ENCODE measurements at regions not wholly inside any gene's neighbourhood (a gene's known extent, or its start where the extent isn't known, plus 50 kb on each side); places are given as distances from the start of the nearest gene placed in this dataset.
A peak's percentile ranks its signal among the peaks of the same experiment; 100 is the strongest.

- Histone ChIP-seq H3K9me3 (ENCODE audit: insufficient read depth, low read depth, low read length) (no peaks in the 10 kb centered on the region), H3K4me1 (ENCODE audit: insufficient read depth, low read length) (no peaks in the 10 kb centered on the region), H4K20me1 (ENCODE audit: insufficient read depth, low read length) (no peaks in the 10 kb centered on the region), H3K4me3 (ENCODE audit: insufficient read depth, low read depth, low read length) (no peak overlapping the region), H3K9ac (ENCODE audit: low read length) (no peak overlapping the region), H3K4me2 (ENCODE audit: low read length) (no peak overlapping the region), H2AFZ (ENCODE audit: low read depth, low read length) (no peak overlapping the region), H3K79me2 (ENCODE audit: insufficient read depth, low read length) (no peaks in the 10 kb centered on the region), H3K27me3 (ENCODE audit: insufficient read depth, low read length) (no peaks in the 10 kb centered on the region), H3K27ac (ENCODE audit: low read depth, low read length) (no peak overlapping the region), H3K36me3 (ENCODE audit: insufficient read depth, low read length) (no peaks in the 10 kb centered on the region)
- H3K27me3 Mint-ChIP-seq (ENCODE audit: low read depth, unreplicated experiment): no peaks in the 10 kb centered on the region
- no peaks in the 10 kb centered on the region for H3K36me3 Mint-ChIP-seq (ENCODE audit: low read depth, unreplicated experiment)
- H3K9me3 Mint-ChIP-seq (ENCODE audit: unreplicated experiment): no peaks in the 10 kb centered on the region
- H3K4me1 Mint-ChIP-seq (ENCODE audit: low read depth, unreplicated experiment): no peaks in the 10 kb centered on the region
- DNase-seq (ENCODE audit: low read depth) (no peak), FAIRE-seq (peak; percentile 39)
- TF ChIP-seq EZH2 (IDR thresholded peaks at IDR 0.05; ENCODE audit: insufficient read depth, low read length): no peak
- TF ChIP-seq CTCF (IDR thresholded peaks at IDR 0.05; ENCODE audit: insufficient read depth, low read depth, low read length): no peak
- no peak overlapping the region for H3K27ac Mint-ChIP-seq (ENCODE audit: unreplicated experiment)
- no peak overlapping the region for H3K4me3 Mint-ChIP-seq (ENCODE audit: unreplicated experiment)
Observed at GRCh38 chrX:8090906-8091305, 80.2 kb downstream of the VCX2 start.

- Histone ChIP-seq H3K4me3 (ENCODE audit: insufficient read depth, low read depth, low read length) (no peak overlapping the region), H3K79me2 (ENCODE audit: insufficient read depth, low read length) (no peaks in the 10 kb centered on the region), H4K20me1 (ENCODE audit: insufficient read depth, low read length) (no peaks in the 10 kb centered on the region), H3K4me2 (ENCODE audit: low read length) (no peak overlapping the region), H3K27me3 (ENCODE audit: insufficient read depth, low read length) (no peaks in the 10 kb centered on the region), H3K9ac (ENCODE audit: low read length) (no peak overlapping the region), H3K27ac (ENCODE audit: low read depth, low read length) (no peak overlapping the region), H3K4me1 (ENCODE audit: insufficient read depth, low read length) (no peaks in the 10 kb centered on the region), H3K9me3 (ENCODE audit: insufficient read depth, low read depth, low read length) (no peaks in the 10 kb centered on the region), H3K36me3 (ENCODE audit: insufficient read depth, low read length) (no peaks in the 10 kb centered on the region), H2AFZ (ENCODE audit: low read depth, low read length) (no peak overlapping the region)
- TF ChIP-seq CTCF (IDR thresholded peaks at IDR 0.05; ENCODE audit: insufficient read depth, low read depth, low read length): no peak
- no peak for TF ChIP-seq EZH2 (IDR thresholded peaks at IDR 0.05; ENCODE audit: insufficient read depth, low read length)
- H3K27me3 Mint-ChIP-seq (ENCODE audit: low read depth, unreplicated experiment): no peaks in the 10 kb centered on the region
- H3K9me3 Mint-ChIP-seq (ENCODE audit: unreplicated experiment): no peaks in the 10 kb centered on the region
- H3K4me1 Mint-ChIP-seq (ENCODE audit: low read depth, unreplicated experiment): no peaks in the 10 kb centered on the region
- no peak for FAIRE-seq
- no peak overlapping the region for H3K27ac Mint-ChIP-seq (ENCODE audit: unreplicated experiment)
- no peaks in the 10 kb centered on the region for H3K36me3 Mint-ChIP-seq (ENCODE audit: low read depth, unreplicated experiment)
- no peak for DNase-seq (ENCODE audit: low read depth)
- no peak overlapping the region for H3K4me3 Mint-ChIP-seq (ENCODE audit: unreplicated experiment)
Observed at GRCh38 chrX:8090482-8090881, 80.6 kb downstream of the VCX2 start.

- Mint-ChIP-seq H3K9me3 (ENCODE audit: unreplicated experiment) (no peaks in the 10 kb centered on the region), H3K4me1 (ENCODE audit: low read depth, unreplicated experiment) (no peaks in the 10 kb centered on the region), H3K27ac (ENCODE audit: unreplicated experiment) (no peak overlapping the region), H3K36me3 (ENCODE audit: low read depth, unreplicated experiment) (no peaks in the 10 kb centered on the region), H3K4me3 (ENCODE audit: unreplicated experiment) (no peak overlapping the region), H3K27me3 (ENCODE audit: low read depth, unreplicated experiment) (no peaks in the 10 kb centered on the region)
- Histone ChIP-seq H3K79me2 (ENCODE audit: insufficient read depth, low read length) (no peaks in the 10 kb centered on the region), H3K4me3 (ENCODE audit: insufficient read depth, low read depth, low read length) (no peak overlapping the region), H3K27me3 (ENCODE audit: insufficient read depth, low read length) (no peaks in the 10 kb centered on the region), H3K36me3 (ENCODE audit: insufficient read depth, low read length) (no peaks in the 10 kb centered on the region), H3K27ac (ENCODE audit: low read depth, low read length) (no peak overlapping the region), H4K20me1 (ENCODE audit: insufficient read depth, low read length) (no peaks in the 10 kb centered on the region), H3K4me2 (ENCODE audit: low read length) (no peak overlapping the region), H3K4me1 (ENCODE audit: insufficient read depth, low read length) (no peaks in the 10 kb centered on the region), H2AFZ (ENCODE audit: low read depth, low read length) (no peak overlapping the region), H3K9ac (ENCODE audit: low read length) (no peak overlapping the region), H3K9me3 (ENCODE audit: insufficient read depth, low read depth, low read length) (no peaks in the 10 kb centered on the region)
- FAIRE-seq (peak; percentile 75), DNase-seq (ENCODE audit: low read depth) (no peak)
- TF ChIP-seq EZH2 (IDR thresholded peaks at IDR 0.05; ENCODE audit: insufficient read depth, low read length) (no peak), CTCF (IDR thresholded peaks at IDR 0.05; ENCODE audit: insufficient read depth, low read depth, low read length) (no peak)
Observed at GRCh38 chrX:8089141-8089540, 81.9 kb downstream of the VCX2 start.

Measured in astrocyte (in vitro differentiated cells and primary cell).